SH-SY5Y (cell line): ENCODE measurements at regions not wholly inside any gene's neighbourhood (a gene's known extent, or its start where the extent isn't known, plus 50 kb on each side); places are given as distances from the start of the nearest gene placed in this dataset.

Experiments
- GATA2 ChIP-seq: IDR thresholded peaks from 2 replicates; pipeline ENCODE4 v1.6.1; 2011; ENCODE audit warnings: mild to moderate bottlenecking, low read depth, low read length
- GATA3 ChIP-seq: IDR thresholded peaks from 2 replicates; pipeline ENCODE4 v1.6.1; 2011; ENCODE audit warnings: low read depth, mild to moderate bottlenecking, low read length, moderate library complexity

GRCh38 chr2:21428754-21429153 lies 305.0 kb downstream of the TDRD15 start:
- no peak for TF ChIP-seq GATA3
- TF ChIP-seq GATA2, result no peak

- TF ChIP-seq GATA3, result no peak
- no peak for TF ChIP-seq GATA2
Observed at GRCh38 chr2:21429747-21430146, 306.0 kb downstream of the TDRD15 start.

- TF ChIP-seq GATA3, result no peak
- TF ChIP-seq GATA2, result peak; percentile 62
Observed at GRCh38 chr2:21431078-21431477, 307.3 kb downstream of the TDRD15 start.

GRCh38 chr2:21438949-21439348 lies 315.2 kb downstream of the TDRD15 start:
- no peak for TF ChIP-seq GATA2
- TF ChIP-seq GATA3, result no peak

DNA sequence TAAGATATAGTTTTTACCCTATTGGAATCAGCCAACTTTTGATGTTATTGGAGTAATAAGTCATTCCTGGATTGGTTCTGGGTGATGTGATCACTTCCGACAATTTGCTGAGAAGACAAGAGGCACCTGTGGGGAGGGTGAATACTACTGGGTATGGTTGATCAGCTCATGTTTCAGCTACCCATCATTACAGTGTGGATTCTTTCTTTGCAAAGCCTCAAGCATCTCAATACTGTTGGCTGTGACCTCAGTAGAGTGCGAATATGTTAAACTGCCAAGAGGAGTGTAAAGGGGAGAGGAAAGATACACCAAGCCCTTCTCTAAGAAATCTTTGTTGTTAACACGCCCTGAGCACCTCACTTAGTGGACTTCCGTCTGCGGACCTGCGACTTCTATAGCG lies 317.7 kb downstream of the TDRD15 start:
- TF ChIP-seq GATA3 (no peak), GATA2 (no peak)

GRCh38 chr2:21443494-21444105 lies 319.8 kb downstream of the TDRD15 start:
- TF ChIP-seq GATA3 (no peak), GATA2 (no peak)

DNA sequence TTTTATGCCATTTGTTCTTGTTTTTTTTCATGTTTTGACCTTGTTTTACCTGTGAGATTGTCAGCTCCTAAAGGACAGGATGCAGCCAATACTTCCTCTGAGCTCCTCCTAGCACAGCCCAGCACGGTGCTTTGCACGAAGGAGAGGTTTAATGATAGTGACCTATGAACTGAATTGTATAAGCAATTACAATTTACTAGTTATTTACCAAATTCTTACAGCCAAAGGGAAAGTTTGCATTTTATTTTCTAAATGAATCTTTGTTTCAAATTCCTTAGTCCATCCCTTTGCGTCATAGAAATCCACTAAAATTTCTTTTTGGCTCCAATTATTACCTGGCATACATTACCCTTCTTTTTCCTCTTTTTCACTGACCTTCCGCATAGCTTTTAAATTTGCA lies 326.1 kb downstream of the TDRD15 start:
- TF ChIP-seq GATA2 (no peak), GATA3 (no peak)

- no peak for TF ChIP-seq GATA3
- no peak for TF ChIP-seq GATA2
Observed at GRCh38 chr2:21451403-21451802, 327.6 kb downstream of the TDRD15 start.

- peak; percentile 79 for TF ChIP-seq GATA2
- peak; percentile 82 for TF ChIP-seq GATA3
Observed at GRCh38 chr2:21452263-21452662, 328.5 kb downstream of the TDRD15 start.

GRCh38 chr2:21452678-21453077 lies 328.9 kb downstream of the TDRD15 start:
- TF ChIP-seq GATA3, result no peak; the same call in 1 of the 2 replicates
- peak; percentile 4; the same call in 1 of the 2 replicates for TF ChIP-seq GATA2

DNA sequence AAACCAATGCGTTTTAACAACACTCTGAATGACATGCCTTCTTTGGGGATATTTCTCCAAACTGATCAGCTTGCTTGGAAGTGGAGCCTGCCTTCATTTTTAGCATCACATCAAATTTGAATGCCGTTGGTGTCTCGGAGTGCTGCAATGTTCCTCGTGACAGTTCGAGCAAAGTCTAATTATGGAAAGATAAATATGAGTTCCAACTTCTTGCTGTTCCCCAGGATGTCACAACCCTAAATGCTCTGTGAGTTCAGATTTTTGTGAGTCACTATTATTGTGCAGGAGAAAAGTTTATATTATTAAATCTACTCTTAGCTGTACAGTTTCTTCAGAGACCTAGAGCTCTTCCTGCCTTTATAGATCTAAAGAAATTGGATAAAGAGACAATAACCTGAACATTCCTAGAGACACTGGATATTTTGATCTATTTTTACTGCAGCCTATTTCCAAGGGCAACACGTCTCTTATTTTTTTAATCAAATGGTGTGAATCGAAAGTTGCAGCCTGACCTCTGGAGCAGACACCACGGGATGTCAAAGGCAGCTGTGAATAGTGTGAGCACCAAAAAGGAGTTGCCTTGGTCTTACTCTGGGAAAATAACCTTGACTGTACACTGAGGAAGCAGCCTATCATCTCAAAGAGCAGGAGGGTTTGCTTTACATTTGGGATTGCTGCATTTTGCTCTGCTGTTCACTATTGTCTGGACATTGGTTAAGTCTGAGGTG lies 330.1 kb downstream of the TDRD15 start:
- TF ChIP-seq GATA2, result no peak
- no peak for TF ChIP-seq GATA3

DNA sequence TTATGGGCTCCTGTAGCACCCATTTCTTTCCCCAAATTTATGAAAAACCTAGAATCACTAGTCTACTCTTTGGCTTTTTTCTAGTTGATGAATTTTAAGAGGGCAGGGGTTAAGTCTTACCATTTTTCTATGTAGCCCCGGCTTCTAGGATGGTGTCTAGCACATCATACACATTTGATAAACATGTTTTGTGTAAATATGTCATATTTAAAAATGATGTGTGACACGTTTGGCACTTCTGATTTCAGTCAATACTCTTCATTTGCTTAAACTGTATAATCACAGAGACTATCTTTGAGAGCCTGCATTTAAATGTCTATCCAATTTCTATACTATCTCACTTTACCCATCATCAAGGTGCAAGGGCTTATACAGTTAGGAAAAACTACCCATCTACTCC lies 331.1 kb downstream of the TDRD15 start:
- no peak for TF ChIP-seq GATA3

DNA sequence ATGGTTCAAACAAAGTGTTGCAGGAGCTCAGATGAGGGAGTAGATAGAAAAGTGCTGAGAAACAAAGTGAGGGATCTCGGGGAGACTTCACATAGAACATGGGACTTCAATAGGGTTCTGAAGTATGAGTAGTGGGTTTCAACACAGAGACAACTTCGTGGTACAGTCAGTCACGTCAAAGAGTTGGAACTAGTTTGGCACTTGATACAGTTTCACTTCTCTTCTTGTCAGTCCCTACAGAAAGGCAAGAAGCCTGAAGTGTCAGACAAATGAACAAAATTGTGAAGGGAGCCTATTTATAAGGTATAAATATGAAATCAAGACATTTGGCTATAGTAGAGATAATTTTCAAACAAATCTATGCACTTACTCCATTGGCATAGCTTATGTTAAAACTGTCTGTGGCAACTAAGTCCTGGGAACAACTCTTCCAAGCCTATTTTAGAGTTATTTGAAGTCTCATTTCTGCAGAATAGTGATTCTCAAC lies 338.0 kb downstream of the TDRD15 start:
- no peak for TF ChIP-seq GATA3
- no peak for TF ChIP-seq GATA2

DNA sequence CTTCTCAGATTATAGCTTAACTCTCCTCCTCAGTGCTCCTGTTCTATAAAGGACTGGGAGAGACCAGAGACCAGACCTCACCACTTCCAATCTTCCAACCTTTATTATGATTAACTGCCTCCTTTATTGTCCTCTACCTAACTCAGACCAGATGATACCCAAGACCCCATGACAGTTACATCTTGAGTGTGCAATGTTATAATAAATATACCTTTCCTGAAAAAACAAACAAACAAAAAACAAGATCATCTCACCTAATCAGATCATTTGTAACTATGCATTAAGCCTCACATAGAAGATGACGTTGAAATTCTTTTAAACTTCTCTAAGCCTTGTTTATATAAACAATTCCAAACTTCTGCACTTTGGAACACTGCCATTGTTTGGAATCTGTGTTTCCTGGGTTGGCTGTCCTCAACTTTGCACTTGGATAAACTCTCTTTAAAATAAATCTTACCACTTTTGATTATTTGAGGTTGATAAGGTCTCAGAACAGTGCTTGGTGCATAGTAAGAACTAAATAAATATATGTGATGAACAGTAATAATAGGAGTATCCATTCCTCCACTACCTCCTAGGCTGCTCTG lies 342.7 kb downstream of the TDRD15 start:
- TF ChIP-seq GATA3 (no peak), GATA2 (no peak)

- no peak for TF ChIP-seq GATA3
- no peak for TF ChIP-seq GATA2
Observed at GRCh38 chr2:21467280-21467818, 343.6 kb downstream of the TDRD15 start.

GRCh38 chr2:21467910-21468309 lies 344.1 kb downstream of the TDRD15 start:
- TF ChIP-seq GATA2 (no peak), GATA3 (no peak)
